ENCODE measurements at regions not wholly inside any gene's neighbourhood (a gene's known extent, or its start where the extent isn't known, plus 50 kb on each side); places are given as distances from the start of the nearest gene placed in this dataset.

GRCh38 chr5:17167171-17167891, 50.1 kb upstream of the BASP1 start:
- peaks cover 0 to 2% (median 0%) of the 10 kb centered on the region in 7 donors for H3K9me3 Mint-ChIP-seq
- DNase-seq (no peak), ATAC-seq (ENCODE audit: low read depth in 2 of 2) (no peak)
- no peaks in the 10 kb centered on the region for H3K27me3 Mint-ChIP-seq
- H3K36me3 Mint-ChIP-seq = no peaks in the 10 kb centered on the region
- no peak overlapping the region for H3K27ac ChIP-seq (ENCODE audit: insufficient read depth, low read length, poor library complexity, severe bottlenecking)
- no peaks in the 10 kb centered on the region for H3K9me3 ChIP-seq (ENCODE audit: control insufficient read depth in 2 of 2, low read length in 2 of 2)
- peak overlapping the region in 1 of 3 donors; percentile 23 for H3K27ac Mint-ChIP-seq
- H3K27me3 ChIP-seq (ENCODE audit: control insufficient read depth, insufficient read depth, low read length) = no peaks in the 10 kb centered on the region
- no peaks in the 10 kb centered on the region for H3K4me1 Mint-ChIP-seq
- no peaks in the 10 kb centered on the region for H3K4me1 ChIP-seq (ENCODE audit: control insufficient read depth, insufficient read depth, low read length, poor library complexity, severe bottlenecking)
- no peak overlapping the region for H3K4me3 Mint-ChIP-seq
- H3K4me3 ChIP-seq (ENCODE audit: low read depth, low read length) = no peak overlapping the region
- no peaks in the 10 kb centered on the region for H3K36me3 ChIP-seq (ENCODE audit: control insufficient read depth, insufficient read depth, low read length)
